ENCODE measurements at regions not wholly inside any gene's neighbourhood (a gene's known extent, or its start where the extent isn't known, plus 50 kb on each side); places are given as distances from the start of the nearest gene placed in this dataset.
A peak's percentile ranks its signal among the peaks of the same experiment; 100 is the strongest.

DNA sequence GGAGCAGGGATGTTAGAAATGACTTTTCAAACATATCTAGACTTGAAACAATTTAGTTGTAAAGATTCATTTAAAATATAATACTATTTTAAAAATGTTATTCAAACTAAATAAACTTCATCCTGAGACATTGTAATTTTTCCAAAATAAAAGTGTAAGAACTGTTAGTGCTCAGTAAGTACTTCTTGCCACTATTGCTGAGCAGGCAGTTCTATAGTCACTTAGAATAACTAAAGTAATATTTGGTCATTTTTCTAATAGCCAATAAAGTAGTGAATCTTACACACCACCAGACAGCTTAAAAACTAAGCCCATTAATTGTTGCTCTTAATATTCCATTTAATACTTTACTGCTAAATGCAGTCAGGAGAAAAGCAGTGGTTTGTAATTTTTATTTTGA, 1120.0 kb upstream of the CDH10 start:
- H3K4me1 ChIP-seq (ENCODE audit: insufficient read depth, low read length) = no peaks in the 10 kb centered on the region
- POLR2A ChIA-PET = no interaction called here
- H3K36me3 ChIP-seq (ENCODE audit: insufficient read depth, low read length) = no peaks in the 10 kb centered on the region
- H3K27ac ChIP-seq (ENCODE audit: low read depth, low read length) = no peak overlapping the region
- no peaks in the 10 kb centered on the region for H3K9me3 ChIP-seq (ENCODE audit: low read length)
- Mint-ChIP-seq H3K36me3 (no peaks in the 10 kb centered on the region), H3K4me3 (no peak overlapping the region), H3K9me3 (peaks cover 3 to 21% (median 10%) of the 10 kb centered on the region in 5 donors), H3K4me1 (no peaks in the 10 kb centered on the region), H3K27ac (no peak overlapping the region), H3K27me3 (no peaks in the 10 kb centered on the region)
- H3K27me3 ChIP-seq (ENCODE audit: insufficient read depth, low read length, poor library complexity, severe bottlenecking) = no peaks in the 10 kb centered on the region
- CTCF ChIA-PET = no interaction called here
- H3K4me3 ChIP-seq (ENCODE audit: low read length) = no peak overlapping the region
- DNase-seq = no peak

DNA sequence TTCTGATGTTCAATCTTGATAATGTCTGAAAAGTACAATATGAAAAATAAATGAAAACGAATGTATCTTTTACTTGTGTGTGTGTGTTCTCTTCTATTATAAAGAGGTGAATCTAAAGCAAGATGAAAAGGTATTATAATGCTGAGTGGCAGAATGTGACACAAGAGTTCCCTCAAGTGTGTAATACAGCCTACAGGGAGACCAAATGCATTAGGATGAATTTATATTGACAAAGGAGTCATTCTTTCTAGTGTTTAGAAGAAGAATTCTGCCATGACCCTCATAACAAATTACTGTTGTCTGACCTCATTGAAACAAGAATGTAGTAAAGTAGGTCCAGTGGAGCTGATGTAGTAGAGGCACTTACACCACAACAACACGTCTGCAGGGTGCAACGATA, 1119.0 kb upstream of the CDH10 start:
- no peak overlapping the region for H3K27ac ChIP-seq (ENCODE audit: low read depth, low read length)
- Mint-ChIP-seq H3K4me1 (no peaks in the 10 kb centered on the region), H3K36me3 (no peaks in the 10 kb centered on the region), H3K4me3 (no peak overlapping the region), H3K27ac (no peak overlapping the region), H3K27me3 (no peaks in the 10 kb centered on the region), H3K9me3 (peaks cover 3 to 18% (median 6%) of the 10 kb centered on the region in 5 donors)
- DNase-seq = no peak
- H3K4me1 ChIP-seq (ENCODE audit: insufficient read depth, low read length) = no peaks in the 10 kb centered on the region
- CTCF ChIA-PET = no interaction called here
- H3K27me3 ChIP-seq (ENCODE audit: insufficient read depth, low read length, poor library complexity, severe bottlenecking) = no peaks in the 10 kb centered on the region
- H3K36me3 ChIP-seq (ENCODE audit: insufficient read depth, low read length) = no peaks in the 10 kb centered on the region
- no peaks in the 10 kb centered on the region for H3K9me3 ChIP-seq (ENCODE audit: low read length)
- no peak overlapping the region for H3K4me3 ChIP-seq (ENCODE audit: low read length)
- POLR2A ChIA-PET = no interaction called here

DNA sequence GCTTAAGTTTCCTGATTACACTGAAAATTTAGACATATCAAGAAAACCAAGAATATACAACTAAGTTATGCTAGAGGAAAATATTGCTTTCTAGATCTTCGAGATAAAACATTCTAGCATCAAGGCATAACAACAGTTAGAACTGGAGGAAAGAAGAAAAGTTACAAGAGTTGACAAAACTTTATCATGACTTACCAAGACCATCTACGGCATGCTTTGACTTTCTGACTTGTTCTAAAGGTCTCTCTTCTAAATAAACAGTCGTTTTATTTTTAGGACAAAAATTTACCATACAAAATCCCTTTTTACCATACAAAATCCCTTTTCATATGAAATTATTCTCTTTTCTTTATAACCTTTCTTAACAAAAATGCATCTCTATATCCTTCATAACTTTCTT, 1110.1 kb upstream of the CDH10 start:
- H3K4me3 Mint-ChIP-seq = no peak overlapping the region
- H3K27ac Mint-ChIP-seq = no peak overlapping the region
- no peaks in the 10 kb centered on the region for H3K27me3 ChIP-seq (ENCODE audit: insufficient read depth, low read length, poor library complexity, severe bottlenecking)
- ChIA-PET POLR2A (no interaction called here), CTCF (no interaction called here)
- H3K27me3 Mint-ChIP-seq = no peaks in the 10 kb centered on the region
- no peaks in the 10 kb centered on the region for H3K36me3 Mint-ChIP-seq
- no peaks in the 10 kb centered on the region for H3K4me1 Mint-ChIP-seq
- H3K27ac ChIP-seq (ENCODE audit: low read depth, low read length) = no peak overlapping the region
- peaks cover 17 to 48% (median 33%) of the 10 kb centered on the region in 5 donors for H3K9me3 Mint-ChIP-seq
- no peaks in the 10 kb centered on the region for H3K9me3 ChIP-seq (ENCODE audit: low read length)
- DNase-seq = no peak
- no peaks in the 10 kb centered on the region for H3K36me3 ChIP-seq (ENCODE audit: insufficient read depth, low read length)
- no peaks in the 10 kb centered on the region for H3K4me1 ChIP-seq (ENCODE audit: insufficient read depth, low read length)
- no peak overlapping the region for H3K4me3 ChIP-seq (ENCODE audit: low read length)

DNA sequence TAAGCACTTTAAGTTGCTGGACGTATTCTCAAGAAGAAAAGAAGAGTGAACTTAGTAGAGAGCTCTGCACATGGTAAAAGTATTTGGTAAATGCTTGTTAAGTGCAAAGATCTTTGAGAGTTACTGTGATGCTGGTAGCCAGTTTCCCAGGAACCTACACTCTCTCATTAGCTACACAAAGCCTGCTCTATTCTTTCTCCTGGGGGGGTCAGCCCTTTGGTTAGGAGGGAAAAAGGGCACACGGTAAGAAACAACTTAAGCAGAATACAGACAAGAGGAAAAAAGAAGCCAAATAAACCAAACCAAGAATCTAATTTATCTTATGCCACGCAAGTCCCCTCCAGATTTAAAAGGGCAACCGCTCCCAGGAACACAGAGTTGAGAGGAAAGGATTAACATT, 1100.1 kb upstream of the CDH10 start:
- Mint-ChIP-seq H3K27ac (no peak overlapping the region), H3K4me3 (no peak overlapping the region), H3K27me3 (no peaks in the 10 kb centered on the region), H3K36me3 (no peaks in the 10 kb centered on the region), H3K4me1 (no peaks in the 10 kb centered on the region), H3K9me3 (peaks cover 5 to 17% (median 10%) of the 10 kb centered on the region in 5 donors)
- ChIA-PET CTCF (no interaction called here), POLR2A (no interaction called here)
- H3K9me3 ChIP-seq (ENCODE audit: low read length) = no peaks in the 10 kb centered on the region
- no peaks in the 10 kb centered on the region for H3K27me3 ChIP-seq (ENCODE audit: insufficient read depth, low read length, poor library complexity, severe bottlenecking)
- H3K4me1 ChIP-seq (ENCODE audit: insufficient read depth, low read length) = no peaks in the 10 kb centered on the region
- H3K4me3 ChIP-seq (ENCODE audit: low read length) = no peak overlapping the region
- DNase-seq = no peak
- H3K36me3 ChIP-seq (ENCODE audit: insufficient read depth, low read length) = no peaks in the 10 kb centered on the region
- no peak overlapping the region for H3K27ac ChIP-seq (ENCODE audit: low read depth, low read length)

DNA sequence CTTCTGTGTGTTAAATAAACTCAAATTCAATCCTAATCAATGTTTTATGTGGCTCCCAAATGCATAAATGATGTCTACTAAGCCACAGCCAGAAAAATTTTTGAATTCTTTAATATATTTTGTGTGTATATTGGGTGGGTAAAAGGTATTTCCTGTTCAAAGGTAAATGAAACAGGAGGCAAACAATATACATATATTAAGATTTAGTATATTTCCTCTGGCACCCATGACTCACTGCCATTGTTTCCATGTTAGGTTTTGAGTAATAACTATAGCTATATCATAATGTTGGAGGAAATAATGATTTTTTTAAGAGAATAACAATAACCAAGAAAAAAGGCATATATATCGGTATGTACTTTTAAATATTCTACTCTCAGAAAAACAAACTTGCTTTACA, 1071.9 kb upstream of the CDH10 start:
- H3K4me3 Mint-ChIP-seq = no peak overlapping the region
- DNase-seq = no peak
- H3K4me3 ChIP-seq (ENCODE audit: low read length) = no peak overlapping the region
- H3K27me3 Mint-ChIP-seq = no peaks in the 10 kb centered on the region
- H3K27ac Mint-ChIP-seq = no peak overlapping the region
- no peak overlapping the region for H3K27ac ChIP-seq (ENCODE audit: low read depth, low read length)
- peaks cover 2 to 21% (median 9%) of the 10 kb centered on the region in 5 donors for H3K9me3 Mint-ChIP-seq
- no peaks in the 10 kb centered on the region for H3K4me1 Mint-ChIP-seq
- H3K36me3 ChIP-seq (ENCODE audit: insufficient read depth, low read length) = no peaks in the 10 kb centered on the region
- no peaks in the 10 kb centered on the region for H3K27me3 ChIP-seq (ENCODE audit: insufficient read depth, low read length, poor library complexity, severe bottlenecking)
- no peaks in the 10 kb centered on the region for H3K36me3 Mint-ChIP-seq
- ChIA-PET POLR2A (no interaction called here), CTCF (no interaction called here)
- H3K4me1 ChIP-seq (ENCODE audit: insufficient read depth, low read length) = no peaks in the 10 kb centered on the region
- H3K9me3 ChIP-seq (ENCODE audit: low read length) = no peaks in the 10 kb centered on the region

DNA sequence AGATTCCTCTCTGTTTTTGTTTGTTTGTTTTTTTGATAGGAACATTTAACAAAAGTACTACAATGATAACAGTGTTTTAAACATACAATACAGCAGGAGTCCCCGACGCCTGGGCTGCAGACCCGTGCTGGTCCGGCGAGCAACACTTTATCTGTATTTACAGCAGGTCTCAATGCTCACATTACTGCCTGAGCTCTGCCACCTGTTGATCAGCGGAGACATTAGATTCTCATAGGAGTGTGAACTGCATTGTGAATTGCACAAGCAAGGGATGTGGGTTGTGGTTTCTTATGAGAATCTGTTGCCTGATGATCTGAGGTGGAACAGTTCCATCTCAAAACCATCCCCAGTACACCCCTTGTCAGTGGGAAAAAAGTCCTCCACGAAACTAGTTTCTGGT, 1068.5 kb upstream of the CDH10 start:
- Mint-ChIP-seq H3K9me3 (peaks cover 3 to 34% (median 11%) of the 10 kb centered on the region in 5 donors), H3K4me3 (no peak overlapping the region), H3K27ac (no peak overlapping the region)

DNA sequence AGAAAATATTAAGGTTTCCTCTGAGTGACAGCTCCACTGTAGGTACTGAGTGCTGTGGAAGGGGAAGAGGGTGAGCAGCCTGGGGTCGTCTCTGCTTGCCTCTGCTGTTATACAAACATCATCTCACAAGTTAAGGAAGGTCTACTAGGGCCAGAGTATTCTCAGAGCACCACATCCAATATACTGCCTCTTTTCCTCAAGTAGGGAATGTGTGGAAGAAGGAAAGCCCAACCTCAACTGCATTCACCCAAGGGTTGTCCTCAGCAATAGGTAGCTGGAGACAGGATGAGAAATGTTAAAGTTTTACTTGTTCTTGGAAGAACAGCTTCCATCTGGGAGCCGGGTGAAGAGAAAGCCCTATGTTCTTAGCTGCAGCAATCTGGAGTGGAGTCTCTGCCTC, 1062.3 kb upstream of the CDH10 start:
- Histone ChIP-seq H3K27ac (ENCODE audit: low read depth, low read length) (no peak overlapping the region), H3K27me3 (ENCODE audit: insufficient read depth, low read length, poor library complexity, severe bottlenecking) (no peaks in the 10 kb centered on the region), H3K4me1 (ENCODE audit: insufficient read depth, low read length) (no peaks in the 10 kb centered on the region), H3K9me3 (ENCODE audit: low read length) (no peaks in the 10 kb centered on the region), H3K4me3 (ENCODE audit: low read length) (no peak overlapping the region), H3K36me3 (ENCODE audit: insufficient read depth, low read length) (no peaks in the 10 kb centered on the region)
- POLR2A ChIA-PET = no interaction called here
- Mint-ChIP-seq H3K9me3 (peaks cover 3 to 34% (median 16%) of the 10 kb centered on the region in 5 donors), H3K36me3 (no peaks in the 10 kb centered on the region), H3K27me3 (no peaks in the 10 kb centered on the region), H3K27ac (no peak overlapping the region), H3K4me1 (no peaks in the 10 kb centered on the region), H3K4me3 (peak overlapping the region in 1 of 7 donors; percentile 5)
- CTCF ChIA-PET = no interaction called here
- no peak for DNase-seq

More for the DNA sequence above, 1068.5 kb upstream of the CDH10 start:
- Histone ChIP-seq H3K27me3 (ENCODE audit: insufficient read depth, low read length, poor library complexity, severe bottlenecking) (no peaks in the 10 kb centered on the region), H3K36me3 (ENCODE audit: insufficient read depth, low read length) (no peaks in the 10 kb centered on the region), H3K4me3 (ENCODE audit: low read length) (no peak overlapping the region), H3K4me1 (ENCODE audit: insufficient read depth, low read length) (no peaks in the 10 kb centered on the region), H3K9me3 (ENCODE audit: low read length) (no peaks in the 10 kb centered on the region), H3K27ac (ENCODE audit: low read depth, low read length) (no peak overlapping the region)
- ChIA-PET POLR2A (no interaction called here), CTCF (no interaction called here)
- no peak for DNase-seq
- Mint-ChIP-seq H3K36me3 (no peaks in the 10 kb centered on the region), H3K27me3 (no peaks in the 10 kb centered on the region), H3K4me1 (no peaks in the 10 kb centered on the region)

DNA sequence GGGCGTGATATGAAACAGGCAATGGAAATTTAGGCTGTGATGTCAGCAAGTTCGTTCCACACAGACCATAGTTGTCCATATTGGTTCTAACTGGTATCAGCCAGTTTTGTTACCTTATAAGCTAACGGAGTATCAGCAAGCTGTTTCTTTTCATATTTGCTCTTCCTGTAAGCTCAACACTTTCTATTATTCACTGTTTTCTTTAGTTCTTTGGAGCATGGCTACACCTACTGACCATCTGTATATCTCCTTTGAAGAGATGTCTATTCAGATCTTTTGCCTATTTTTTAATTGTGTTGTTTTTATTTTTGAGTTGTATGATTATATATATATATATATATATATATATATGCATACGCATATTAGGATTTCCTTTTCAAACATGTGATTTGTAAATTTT, 1057.2 kb upstream of the CDH10 start:
- H3K4me3 ChIP-seq (ENCODE audit: low read length) = no peak overlapping the region
- no peaks in the 10 kb centered on the region for H3K27me3 ChIP-seq (ENCODE audit: insufficient read depth, low read length, poor library complexity, severe bottlenecking)
- no peak for DNase-seq
- ChIA-PET CTCF (no interaction called here), POLR2A (no interaction called here)
- Mint-ChIP-seq H3K36me3 (no peaks in the 10 kb centered on the region), H3K27ac (no peak overlapping the region), H3K27me3 (no peaks in the 10 kb centered on the region), H3K9me3 (peaks cover 0 to 20% (median 10%) of the 10 kb centered on the region in 5 donors), H3K4me3 (no peak overlapping the region), H3K4me1 (no peaks in the 10 kb centered on the region)
- no peaks in the 10 kb centered on the region for H3K4me1 ChIP-seq (ENCODE audit: insufficient read depth, low read length)
- no peak overlapping the region for H3K27ac ChIP-seq (ENCODE audit: low read depth, low read length)
- H3K9me3 ChIP-seq (ENCODE audit: low read length) = no peaks in the 10 kb centered on the region
- no peaks in the 10 kb centered on the region for H3K36me3 ChIP-seq (ENCODE audit: insufficient read depth, low read length)

DNA sequence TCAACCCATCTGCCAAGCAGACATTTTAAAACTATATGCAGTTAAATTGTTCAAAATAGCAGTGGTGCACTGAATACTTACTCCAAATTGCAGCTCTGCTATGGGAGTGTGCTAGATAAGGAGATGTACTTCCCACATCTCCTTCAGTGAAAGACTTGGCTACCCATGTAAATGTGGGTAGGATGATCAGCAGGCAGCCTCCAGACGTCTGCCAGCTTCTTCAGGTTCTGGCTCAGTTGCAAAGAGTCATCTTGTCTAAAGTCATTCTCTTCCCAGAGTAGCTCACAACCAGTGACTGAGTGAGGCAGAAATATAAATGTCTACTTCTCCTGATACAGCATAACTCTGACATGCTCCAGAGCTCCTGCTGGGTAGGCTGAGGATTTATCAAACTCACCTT, 1050.0 kb upstream of the CDH10 start:
- H3K4me1 ChIP-seq (ENCODE audit: insufficient read depth, low read length) = no peaks in the 10 kb centered on the region
- POLR2A ChIA-PET = no interaction called here

More for the DNA sequence above, 1050.0 kb upstream of the CDH10 start:
- H3K4me3 Mint-ChIP-seq = no peak overlapping the region
- H3K4me1 Mint-ChIP-seq = no peaks in the 10 kb centered on the region
- Histone ChIP-seq H3K36me3 (ENCODE audit: insufficient read depth, low read length) (no peaks in the 10 kb centered on the region), H3K9me3 (ENCODE audit: low read length) (no peaks in the 10 kb centered on the region), H3K27ac (ENCODE audit: low read depth, low read length) (no peak overlapping the region), H3K27me3 (ENCODE audit: insufficient read depth, low read length, poor library complexity, severe bottlenecking) (no peaks in the 10 kb centered on the region), H3K4me3 (ENCODE audit: low read length) (no peak overlapping the region)
- CTCF ChIA-PET = no interaction called here
- no peak overlapping the region for H3K27ac Mint-ChIP-seq
- no peaks in the 10 kb centered on the region for H3K27me3 Mint-ChIP-seq
- no peak for DNase-seq
- H3K36me3 Mint-ChIP-seq = no peaks in the 10 kb centered on the region
- peaks cover 2 to 30% (median 6%) of the 10 kb centered on the region in 5 donors for H3K9me3 Mint-ChIP-seq
